SH-SY5Y (cell line): ENCODE measurements at regions not wholly inside any gene's neighbourhood (a gene's known extent, or its start where the extent isn't known, plus 50 kb on each side); places are given as distances from the start of the nearest gene placed in this dataset.

Experiments used
- GATA2 ChIP-seq: IDR thresholded peaks from 2 replicates; pipeline ENCODE4 v1.6.1; 2011; ENCODE audit warnings: mild to moderate bottlenecking, low read depth, low read length
- GATA3 ChIP-seq: IDR thresholded peaks from 2 replicates; pipeline ENCODE4 v1.6.1; 2011; ENCODE audit warnings: low read depth, mild to moderate bottlenecking, low read length, moderate library complexity

- TF ChIP-seq GATA2 = no peak
- TF ChIP-seq GATA3 = no peak
Observed at GRCh38 chr10:61545170-61545569, 92.0 kb upstream of the TMEM26 start.
